HG03457 (cell line): ENCODE measurements at regions not wholly inside any gene's neighbourhood (a gene's known extent, or its start where the extent isn't known, plus 50 kb on each side); places are given as distances from the start of the nearest gene placed in this dataset.
"Not testable (repeated sequence)": the region's sequence is repeated elsewhere in the genome, so short reads cannot be mapped to it uniquely, and the experiment has no call there.

Experiments
- ATAC-seq: cut with Tn5 transposase; IDR thresholded peaks from one replicate; pipeline ENCODE4 v1.9.1; 2021; ENCODE audit warnings: moderate number of reproducible peaks; ENCODE audit not compliant: unreplicated experiment

DNA sequence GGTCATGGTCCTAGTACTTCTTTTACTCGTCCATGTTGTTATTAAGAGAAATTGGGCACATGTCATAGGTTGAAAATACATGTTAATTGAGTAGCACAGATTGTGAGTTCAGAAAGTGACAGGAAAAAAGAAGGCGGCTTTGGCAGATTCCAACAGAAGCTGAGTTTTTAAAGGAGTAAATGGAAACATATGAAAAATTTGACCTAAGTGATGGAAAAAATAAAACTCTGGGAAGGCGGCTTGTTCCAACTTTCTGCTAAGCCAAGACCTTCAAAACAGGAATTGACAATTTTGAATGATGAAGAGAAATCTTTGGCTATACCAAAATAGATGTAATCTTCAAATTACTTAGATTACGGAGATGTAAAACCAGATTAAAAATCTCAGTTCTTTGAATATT, 868.0 kb downstream of the EPHA4 start:
- no peak for ATAC-seq

DNA sequence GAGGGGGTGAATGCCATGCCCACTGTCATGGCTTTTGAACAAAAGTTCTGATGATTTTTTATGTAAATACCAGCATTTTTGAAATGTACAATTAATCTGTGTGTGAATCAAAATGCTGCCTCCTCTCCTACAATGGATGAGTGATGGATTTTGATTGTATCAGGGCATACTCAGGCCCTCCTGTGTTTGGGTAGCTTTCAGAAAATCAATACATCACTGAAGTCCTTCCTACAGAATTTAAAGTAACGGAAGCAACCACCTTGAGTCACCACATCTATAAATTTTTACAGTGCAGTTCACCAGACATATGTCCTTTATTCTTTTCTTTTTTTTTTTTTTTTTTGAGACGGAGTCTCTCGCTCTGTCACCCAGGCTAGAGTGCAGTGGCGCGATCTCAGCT, 867.3 kb downstream of the EPHA4 start:
- ATAC-seq: no peak

DNA sequence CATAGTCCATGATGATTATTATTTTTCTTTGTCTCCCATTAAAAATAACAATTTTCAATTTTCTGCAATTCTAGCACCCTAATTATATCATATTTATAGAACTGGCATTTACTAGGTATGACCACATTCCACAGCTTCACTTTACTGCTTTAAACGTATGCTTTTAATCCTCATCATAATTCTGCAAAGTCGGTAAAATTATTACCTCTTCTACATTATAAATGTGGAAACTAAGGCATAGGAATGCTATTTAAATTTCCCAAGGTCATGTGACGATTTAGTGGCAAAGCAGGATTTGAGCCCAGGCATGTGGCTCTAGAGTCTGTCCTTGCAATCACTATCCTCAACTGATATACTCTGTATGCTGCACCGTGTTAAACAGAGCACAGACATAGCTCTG, 866.4 kb downstream of the EPHA4 start:
- no peak for ATAC-seq

DNA sequence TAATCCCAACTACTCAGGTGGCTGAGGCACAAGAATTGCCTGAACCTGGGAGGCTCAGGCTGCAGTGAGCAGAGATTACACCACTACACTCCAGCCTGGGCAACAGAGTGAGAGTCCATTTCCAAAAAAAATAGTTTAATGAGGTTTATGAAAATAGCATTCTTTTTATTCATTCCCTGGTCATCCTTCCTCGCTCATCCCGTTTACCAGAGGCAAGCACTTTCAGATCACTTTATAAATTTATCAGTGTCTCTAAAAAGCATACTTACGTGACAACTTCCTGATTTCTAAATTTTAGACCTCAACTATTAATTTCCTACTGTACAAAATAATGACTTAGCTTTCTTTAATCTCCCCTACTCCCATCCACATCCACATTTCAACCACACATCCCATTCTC, 864.8 kb downstream of the EPHA4 start:
- ATAC-seq: no peak

DNA sequence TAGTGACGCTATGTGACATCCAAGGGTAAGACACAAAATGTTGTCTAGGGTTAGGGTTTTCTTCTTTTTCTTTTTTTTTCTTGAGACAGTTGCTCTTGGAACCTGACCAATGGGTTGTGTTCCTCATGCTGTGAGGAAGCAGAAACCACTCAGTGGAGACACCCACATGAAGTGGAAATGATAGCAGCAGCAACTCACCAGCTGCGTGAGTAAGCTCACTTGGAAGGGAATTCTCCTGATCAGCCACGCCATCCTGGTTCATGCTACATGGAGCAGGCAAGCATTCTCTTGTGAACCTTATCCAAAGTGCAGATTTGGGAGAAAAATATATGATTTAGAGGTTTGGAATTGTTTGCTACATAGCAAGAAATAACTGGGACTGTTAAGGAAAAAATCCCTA, 863.7 kb downstream of the EPHA4 start:
- no peak for ATAC-seq

DNA sequence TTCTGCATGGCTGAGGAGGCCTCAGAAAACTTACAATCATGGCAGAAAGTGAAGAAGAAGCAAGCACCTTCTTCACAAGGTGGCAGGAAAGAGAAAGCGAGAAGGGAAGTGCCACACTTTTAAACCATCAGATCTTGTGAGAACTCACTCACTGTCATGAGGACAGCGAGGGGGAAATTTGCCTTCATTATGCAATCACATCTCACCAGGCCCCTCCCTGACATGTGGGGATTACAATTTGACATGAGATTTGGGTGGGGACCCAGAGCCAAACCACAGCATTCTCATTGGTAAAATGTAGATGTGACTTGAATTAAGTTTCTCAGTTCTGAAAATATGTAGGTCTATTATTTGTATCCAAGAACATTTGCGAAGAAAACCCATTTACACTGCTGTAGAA, 854.8 kb downstream of the EPHA4 start:
- no peak for ATAC-seq

DNA sequence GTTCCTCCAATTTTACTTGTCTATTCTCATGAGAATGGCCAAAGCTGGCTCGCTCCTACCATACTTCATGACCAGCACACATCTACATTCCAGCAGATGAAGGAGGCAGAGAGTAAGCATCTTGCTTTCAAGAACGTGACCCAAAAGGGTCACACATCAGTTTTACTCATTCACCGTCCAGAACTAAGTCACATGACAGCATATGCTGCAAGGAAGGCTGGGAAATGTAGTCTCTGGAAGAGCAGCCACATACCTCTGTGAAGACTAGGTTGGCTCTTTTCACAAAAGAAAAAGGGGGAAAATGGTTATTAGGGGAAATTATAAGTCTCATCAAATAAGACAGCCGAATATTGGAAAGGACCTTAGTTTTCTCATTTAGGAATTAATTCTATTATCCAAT, 835.3 kb downstream of the EPHA4 start:
- no peak for ATAC-seq

DNA sequence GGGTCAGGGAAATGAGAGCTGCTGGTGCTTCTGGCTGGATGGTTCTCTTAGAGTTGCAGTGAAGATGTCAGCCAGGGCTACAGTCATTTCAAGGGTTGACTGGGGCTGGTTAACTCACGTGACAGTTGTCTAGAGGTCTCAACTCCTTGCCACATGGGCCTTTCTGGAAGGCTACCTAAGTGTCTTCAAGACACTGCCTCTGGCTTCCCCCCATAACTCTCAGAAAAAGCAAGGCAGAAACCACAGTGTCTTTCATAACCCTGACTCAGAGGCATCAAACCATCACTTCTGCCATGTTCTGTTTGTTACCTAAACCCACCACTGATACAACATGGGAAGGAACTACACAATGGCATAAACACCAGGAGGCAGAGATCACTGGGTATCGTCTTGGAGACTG, 828.9 kb downstream of the EPHA4 start:
- ATAC-seq: no peak

DNA sequence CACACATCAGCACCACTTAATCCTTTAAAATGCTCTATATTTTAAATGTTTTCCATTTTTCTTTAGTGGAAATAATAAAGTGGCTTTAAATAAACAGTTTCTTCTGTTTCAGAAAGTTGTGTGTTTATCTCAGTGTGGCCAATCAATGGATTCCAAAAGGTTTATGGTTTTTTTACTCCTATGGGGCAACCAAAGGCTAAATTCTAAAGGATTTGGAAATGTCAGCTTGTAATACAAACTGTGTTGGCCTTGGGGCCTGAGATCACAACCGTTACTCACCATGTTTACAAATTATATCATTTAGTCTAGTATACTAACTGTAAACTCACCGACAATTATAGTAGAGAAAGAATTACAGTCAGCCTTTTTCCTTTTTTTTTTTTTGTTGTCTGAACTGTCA, 827.2 kb downstream of the EPHA4 start:
- ATAC-seq: no peak

DNA sequence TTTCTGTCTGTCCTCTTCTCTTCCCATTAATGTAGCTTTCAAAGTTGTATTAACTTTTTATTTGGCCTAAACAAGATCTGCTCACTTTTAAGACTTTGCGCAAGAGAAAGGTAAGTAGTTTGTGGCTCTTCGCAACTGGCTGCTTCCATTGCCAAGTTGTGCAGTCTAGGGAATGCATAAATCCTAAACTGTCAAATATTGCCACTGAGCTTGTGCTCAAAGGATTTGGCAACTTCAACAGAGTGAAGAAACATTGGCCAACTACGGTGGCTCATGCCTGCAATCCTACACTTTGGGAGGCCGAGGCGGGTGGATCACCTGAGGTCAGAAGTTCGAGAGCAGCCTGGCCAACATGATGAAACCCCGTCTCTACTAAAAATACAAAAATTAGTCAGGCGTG, 826.4 kb downstream of the EPHA4 start:
- no peak for ATAC-seq

DNA sequence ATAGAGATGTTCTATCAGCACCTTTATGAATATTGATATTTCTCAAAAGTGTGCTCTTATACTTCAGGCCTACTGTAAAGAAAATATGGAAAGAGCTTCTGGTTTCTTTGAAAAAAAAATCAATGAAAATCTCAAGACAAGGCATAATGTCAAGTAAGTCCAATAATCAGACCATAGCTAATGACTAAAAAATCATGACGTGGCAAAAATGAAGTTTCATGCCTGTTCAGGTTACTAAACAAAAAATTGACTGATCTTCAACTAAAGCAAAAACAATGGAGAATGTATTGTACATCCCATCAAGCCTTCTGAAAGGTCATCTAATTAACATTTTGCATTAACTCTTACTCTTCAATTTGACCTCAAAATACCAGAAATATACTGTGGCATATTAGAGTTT, 824.4 kb downstream of the EPHA4 start:
- ATAC-seq: no peak

DNA sequence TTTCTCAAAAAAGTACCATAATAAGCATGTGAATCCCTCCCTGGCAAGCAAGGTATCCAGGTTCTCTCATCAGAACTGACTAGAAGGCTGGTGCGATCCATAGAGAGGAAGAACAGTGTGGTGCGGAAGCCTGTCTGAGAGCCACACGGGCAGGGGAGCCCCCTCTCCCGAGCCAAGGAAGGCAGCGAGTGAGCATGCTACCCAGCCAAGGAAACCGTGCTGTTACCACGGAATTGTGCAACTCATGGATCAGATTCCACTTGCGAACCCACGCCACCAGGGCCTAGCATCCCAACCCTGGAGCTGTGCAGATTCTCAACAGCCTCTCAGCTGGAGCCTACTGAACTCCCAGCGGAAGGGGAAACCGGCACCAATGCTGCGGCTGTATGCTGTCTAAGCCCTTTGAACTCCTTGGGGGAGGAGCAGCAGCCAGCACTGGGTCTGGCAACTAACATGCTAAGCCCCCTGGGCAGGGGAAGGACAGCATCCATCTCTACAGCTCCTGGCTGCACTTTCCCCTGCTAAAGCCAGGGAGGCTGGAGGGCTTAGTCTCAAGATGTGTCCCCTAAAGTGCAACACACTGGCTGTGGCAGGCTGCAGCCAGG, 823.1 kb downstream of the EPHA4 start:
- no peak for ATAC-seq

DNA sequence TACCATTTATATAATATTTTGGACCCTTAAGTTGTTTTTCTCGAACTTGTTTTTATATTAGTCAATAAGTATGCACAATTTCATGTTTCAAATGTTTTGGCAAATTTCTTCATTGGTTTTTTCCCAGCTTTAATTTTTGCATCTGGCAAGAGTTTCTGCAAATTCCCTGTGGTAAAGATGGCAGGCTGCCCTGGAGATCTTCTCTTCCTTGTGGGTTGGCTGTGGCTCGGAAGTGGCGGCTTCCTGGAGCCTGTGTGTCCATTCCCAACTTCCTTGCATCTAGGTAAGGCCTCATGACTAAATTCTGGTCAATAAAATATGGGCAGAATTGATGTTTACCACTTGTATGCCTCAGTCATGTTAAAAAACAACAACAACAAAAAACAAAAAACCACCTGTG, 818.6 kb downstream of the EPHA4 start:
- no peak for ATAC-seq

DNA sequence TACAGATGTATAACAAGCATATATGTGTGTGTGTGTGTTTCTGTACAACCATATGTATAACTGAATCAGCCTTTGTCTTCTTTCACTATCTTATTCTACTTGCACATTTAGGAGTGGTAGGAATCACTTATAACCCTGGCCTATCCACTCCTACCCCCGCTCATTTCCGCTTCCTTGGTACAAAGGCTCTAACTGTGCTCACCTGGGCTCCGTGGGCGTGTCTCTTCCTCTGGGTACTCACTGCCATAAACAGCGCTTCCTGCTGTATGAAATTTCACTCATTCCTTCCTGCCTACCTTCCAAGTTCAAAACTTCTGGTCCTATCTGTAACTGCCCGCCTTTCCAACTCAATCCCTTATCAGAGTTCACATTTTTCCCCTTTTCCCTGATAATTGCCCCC, 815.5 kb downstream of the EPHA4 start:
- no peak for ATAC-seq

DNA sequence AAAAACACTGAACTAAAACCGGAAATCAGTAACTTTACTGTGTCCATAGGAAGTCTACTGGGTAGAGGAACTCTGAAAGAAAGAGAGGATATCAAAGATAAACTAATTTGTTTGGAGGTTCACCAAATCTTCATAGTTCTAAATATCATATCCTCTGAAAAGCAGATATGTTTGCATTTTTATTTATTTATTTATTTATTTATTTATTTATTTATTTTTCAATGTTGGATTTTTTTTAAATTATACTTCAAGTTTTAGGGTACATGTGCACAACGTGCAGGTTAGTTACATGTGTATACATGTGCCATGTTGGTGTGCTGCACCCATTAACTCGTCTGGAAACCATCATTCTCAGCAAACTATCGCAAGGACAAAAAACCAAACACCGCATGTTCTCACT, 813.7 kb downstream of the EPHA4 start:
- not testable (repeated sequence) for ATAC-seq

DNA sequence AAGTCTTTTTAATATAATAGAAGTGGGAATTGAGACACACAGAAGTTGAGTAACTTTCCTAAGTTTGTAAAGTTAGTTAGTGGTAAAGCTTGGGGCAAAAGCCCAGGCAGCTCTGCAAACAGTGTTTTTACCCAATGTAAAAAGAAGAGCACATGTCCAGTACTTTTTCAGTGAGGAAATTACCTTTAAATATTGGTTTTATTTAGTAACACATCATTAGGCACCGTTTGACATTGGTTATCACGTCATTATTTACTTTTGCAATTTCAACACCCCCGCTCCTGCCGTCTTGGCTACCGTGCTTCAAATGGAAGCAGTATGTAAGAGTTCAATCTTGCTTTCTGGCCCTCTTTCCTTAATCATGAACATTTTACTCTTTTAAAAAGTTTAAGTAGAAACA, 807.9 kb downstream of the EPHA4 start:
- no peak for ATAC-seq

DNA sequence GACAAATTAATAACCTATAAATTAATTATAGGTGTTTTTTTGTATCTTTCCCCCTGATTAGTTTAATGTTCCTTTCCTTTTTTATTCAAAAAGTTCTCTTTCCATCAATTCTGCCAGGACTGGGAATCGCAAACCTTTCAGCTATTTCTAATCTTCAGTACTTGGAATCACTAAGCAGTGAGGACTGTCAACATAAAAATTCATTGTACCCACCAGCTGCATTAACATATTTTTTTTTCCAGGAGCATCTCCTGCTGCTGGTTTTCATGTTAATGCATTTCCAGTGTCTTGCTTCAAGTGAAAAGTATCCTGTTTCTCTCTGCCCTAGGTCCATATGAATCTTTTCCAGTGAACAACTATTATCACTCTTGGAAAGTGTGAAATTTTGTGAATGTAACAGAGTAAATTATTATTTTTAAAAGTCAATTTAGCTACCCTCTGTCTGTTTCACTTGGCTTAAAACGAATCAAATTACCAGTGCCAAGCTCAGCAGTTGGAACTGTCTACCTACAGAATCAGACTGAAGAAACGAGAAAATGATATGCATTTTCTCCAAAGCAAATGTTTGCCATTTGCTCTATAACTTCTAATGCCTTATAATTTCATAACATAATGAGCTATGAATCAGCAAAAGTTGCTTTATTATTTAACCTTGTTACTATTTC, 804.4 kb downstream of the EPHA4 start:
- ATAC-seq: no peak

DNA sequence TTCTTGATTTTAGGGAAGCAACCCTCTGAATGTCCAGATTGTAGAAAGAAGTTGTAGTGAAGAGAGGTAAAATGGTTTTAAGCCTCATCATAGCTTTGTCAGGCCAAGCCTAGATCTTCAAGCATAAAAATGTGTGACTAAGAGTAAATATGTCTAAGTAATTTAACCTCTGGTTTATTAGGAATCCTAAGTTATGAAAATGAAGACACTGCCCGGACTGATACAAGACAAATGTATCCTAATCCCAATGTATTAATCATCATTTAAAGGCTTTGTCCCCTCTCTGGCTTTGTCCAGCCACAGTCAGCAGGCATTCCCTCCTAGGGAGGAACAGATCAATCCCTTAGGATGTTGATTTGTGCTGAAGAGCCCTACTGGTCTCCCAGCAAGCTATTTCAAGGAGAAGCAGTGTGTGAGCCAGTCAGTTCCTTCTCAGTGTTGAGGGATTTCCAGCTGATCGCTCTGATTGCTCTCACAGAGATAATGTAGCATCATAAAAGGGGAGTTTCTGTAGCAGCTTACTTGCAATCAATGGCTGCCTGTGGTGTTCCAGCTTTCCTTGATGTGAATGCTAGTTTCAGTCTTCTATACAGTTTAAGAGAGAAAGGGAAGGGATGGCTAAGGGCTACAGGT, 796.1 kb downstream of the EPHA4 start:
- no peak for ATAC-seq

DNA sequence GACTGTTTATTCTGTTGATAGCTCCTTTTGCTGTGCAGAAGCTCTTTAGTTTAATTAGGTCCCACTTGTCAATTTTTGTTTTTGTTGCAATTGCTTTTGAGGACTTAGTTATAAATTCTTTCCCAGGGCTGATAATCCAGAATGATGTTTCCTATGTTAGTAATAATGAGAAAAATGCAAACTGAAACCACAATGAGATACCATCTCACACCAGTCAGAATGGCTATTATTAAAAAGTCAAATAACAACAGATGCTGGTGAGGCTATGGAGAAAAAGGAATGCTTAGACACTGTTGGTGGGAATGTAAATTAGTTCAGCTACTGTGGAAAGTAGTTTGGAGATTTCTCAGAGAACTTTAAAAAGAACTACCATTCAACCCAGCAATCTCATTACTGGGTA, 793.0 kb downstream of the EPHA4 start:
- not testable (repeated sequence) for ATAC-seq

DNA sequence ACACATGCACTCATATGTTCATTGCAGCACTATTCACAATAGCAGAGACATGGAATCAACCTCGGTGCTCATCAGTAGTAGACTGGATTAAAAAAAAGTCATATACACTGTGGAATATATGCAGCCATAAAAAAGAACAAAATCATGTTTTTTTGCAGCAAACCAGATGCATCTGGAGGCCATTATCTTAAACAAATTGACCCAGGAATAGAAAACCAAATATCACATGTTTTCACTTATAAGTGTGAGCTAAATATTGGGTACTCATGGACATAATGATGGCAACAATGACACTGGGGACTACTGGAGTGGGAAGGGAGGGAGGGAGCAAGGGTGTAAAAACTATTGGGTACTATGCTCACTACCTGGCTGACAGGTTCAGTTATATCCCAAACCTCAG, 792.6 kb downstream of the EPHA4 start:
- ATAC-seq: no peak

DNA sequence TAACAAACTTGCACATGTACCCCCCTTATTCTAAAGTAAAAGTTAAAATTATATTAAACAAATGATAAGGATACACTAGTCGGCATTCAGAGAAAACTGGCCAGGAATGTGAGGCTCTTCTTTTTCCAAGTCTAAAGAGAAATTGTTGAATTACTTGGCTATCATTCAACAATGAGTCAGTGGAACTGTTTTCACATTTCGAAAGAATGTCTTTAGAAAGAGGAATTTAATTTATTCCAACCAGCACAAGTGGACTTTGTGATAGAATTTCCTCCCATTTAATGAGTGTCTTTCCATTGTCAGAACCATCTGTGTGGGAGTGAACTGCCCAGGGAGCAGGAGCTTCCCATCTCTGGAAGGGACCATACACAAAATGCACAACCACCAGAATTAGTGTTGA, 792.2 kb downstream of the EPHA4 start:
- ATAC-seq: no peak

DNA sequence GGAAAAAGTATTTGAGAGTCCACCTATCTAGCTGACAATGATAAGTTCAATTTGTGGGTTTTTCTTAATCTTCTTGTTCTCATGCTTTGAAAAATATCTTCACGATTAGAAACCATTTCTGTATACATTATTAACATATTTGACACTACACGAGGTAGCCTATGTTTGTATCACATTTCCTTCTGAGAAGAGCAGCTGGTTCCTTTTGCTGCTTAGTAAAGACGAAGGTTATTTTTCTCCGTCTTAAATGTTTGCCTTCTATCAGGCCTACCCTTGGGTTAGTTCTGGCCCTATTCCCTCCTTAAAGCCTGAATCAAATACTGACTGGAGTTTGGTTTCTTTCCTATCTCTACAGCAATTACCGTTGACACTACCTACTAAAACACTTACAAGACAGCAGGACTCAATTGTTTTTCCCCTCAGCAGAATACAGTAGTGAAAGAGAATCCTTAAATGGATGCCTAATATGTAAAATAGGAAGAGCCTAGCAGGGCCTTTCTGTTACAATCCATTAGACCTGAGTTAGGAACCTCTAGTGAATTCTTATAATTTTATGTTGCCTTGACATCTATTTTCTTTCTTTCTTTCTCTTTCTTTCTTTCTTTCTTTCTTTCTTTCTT, 790.4 kb downstream of the EPHA4 start:
- no peak for ATAC-seq
